Keratinocyte (primary cell): ENCODE measurements at regions not wholly inside any gene's neighbourhood (a gene's known extent, or its start where the extent isn't known, plus 50 kb on each side); places are given as distances from the start of the nearest gene placed in this dataset.

Source experiments
- CTCF ChIP-seq, 3 experiments: IDR thresholded peaks in 1 of 3; conservative IDR thresholded peaks in 1 of 3; optimal IDR thresholded peaks in 1 of 3; 2 replicates in 2 of 3; 3 replicates in 1 of 3; pipeline versions ENCODE3 to v1.5.1; 2011; ENCODE audit warnings: low read length in 3 of 3, mild to moderate bottlenecking in 3 of 3, moderate library complexity in 2 of 3, control low read depth in 1 of 3, inconsistent platforms in 1 of 3; ENCODE audit not compliant: insufficient read depth in 2 of 3; ENCODE audit errors: extremely low read depth in 1 of 3
- EZH2 ChIP-seq: IDR thresholded peaks from one replicate; pipeline ENCODE4 v1.6.1; 2012; ENCODE audit warnings: inconsistent platforms, mild to moderate bottlenecking, low read length, moderate library complexity

- TF ChIP-seq CTCF (optimal IDR thresholded peaks at IDR 0.05 in 1 of 3, IDR thresholded peaks at IDR 0.05 in 1 of 3, conservative IDR thresholded peaks at IDR 0.05 in 1 of 3; ENCODE audit: extremely low read depth in 1 of 3, insufficient read depth in 2 of 3, low read length in 3 of 3): no peak
- TF ChIP-seq EZH2: no peak
Observed at GRCh38 chr4:44928785-44929184, 202.4 kb upstream of the GNPDA2 start.
